WTC11 (cell line): ENCODE measurements at regions not wholly inside any gene's neighbourhood (a gene's known extent, or its start where the extent isn't known, plus 50 kb on each side); places are given as distances from the start of the nearest gene placed in this dataset.

Experiments used
- ATAC-seq: fragments of 200-7000 bp; cut with Tn5 transposase; 2 replicates; pipeline ENCODE4 v1.10.0; 2021; ENCODE audit warnings: mild to moderate bottlenecking, moderate library complexity
- CTCF ChIA-PET: fragments of 300-600 bp; sonication (Branson Sonifier 250); formaldehyde crosslinking; loops from one replicate; lab custom pipeline; 2021; ENCODE audit warnings: antibody characterized with exemption; lab: Charles Lee
- POLR2A ChIA-PET: fragments of 350-600 bp; sonication (Branson Sonifier 250); formaldehyde crosslinking; loops from one replicate; lab custom pipeline; 2021; ENCODE audit warnings: antibody characterized with exemption; lab: Charles Lee
- DNase-seq: peaks from one replicate; pipeline ENCODE4 v3.0.0; 2021; ENCODE audit warnings: low spot score
- H3K27ac Mint-ChIP-seq: 2 replicates; pipeline ENCODE4 v1.8.0; 2021; ENCODE audit warnings: mixed read lengths
- H3K27me3 Mint-ChIP-seq: 2 replicates; pipeline ENCODE4 v1.8.0; 2021; ENCODE audit warnings: low read depth, mild to moderate bottlenecking, moderate library complexity, mixed read lengths
- H3K36me3 Mint-ChIP-seq: 2 replicates; pipeline ENCODE4 v1.8.0; 2021; ENCODE audit warnings: mixed read lengths
- H3K4me1 Mint-ChIP-seq: 2 replicates; pipeline ENCODE4 v1.8.0; 2022; ENCODE audit warnings: mixed read lengths
- H3K4me3 Mint-ChIP-seq: 2 replicates; pipeline ENCODE4 v1.8.0; 2021; ENCODE audit warnings: mild to moderate bottlenecking, moderate library complexity, mixed read lengths
- H3K9me3 Mint-ChIP-seq: 2 replicates; pipeline ENCODE4 v1.8.0; 2021; ENCODE audit warnings: mixed read lengths
- AFF4 ChIP-seq: sonication (generic); formaldehyde crosslinking; IDR thresholded peaks from 2 replicates; pipeline ENCODE4 v1.8.1; 2023; ENCODE audit warnings: mild to moderate bottlenecking, missing genetic modification reagents, borderline replicate concordance
- AR ChIP-seq: fragments of 250-450 bp; sonication (Bioruptor Pico); IDR thresholded peaks from 2 replicates; pipeline ENCODE4 v1.9.0; 2021; ENCODE audit warnings: mild to moderate bottlenecking
- ATF3 ChIP-seq: sonication (generic); formaldehyde crosslinking; conservative IDR thresholded peaks from 2 replicates; pipeline ENCODE4 v1.8.1; 2022; ENCODE audit warnings: mild to moderate bottlenecking, missing genetic modification reagents
- CTCF ChIP-seq: fragments of 200-600 bp; IDR thresholded peaks from 2 replicates; pipeline ENCODE4 v1.8.0; 2022; ENCODE audit warnings: antibody characterized with exemption
- ELF4 ChIP-seq: sonication (generic); formaldehyde crosslinking; IDR thresholded peaks from 2 replicates; pipeline ENCODE4 v1.8.1; 2022; ENCODE audit warnings: low read depth, mild to moderate bottlenecking, moderate library complexity, missing genetic modification reagents
- ESRRA ChIP-seq: sonication (generic); formaldehyde crosslinking; IDR thresholded peaks from 2 replicates; pipeline ENCODE4 v1.8.1; 2022; ENCODE audit warnings: mild to moderate bottlenecking, missing genetic modification reagents, borderline replicate concordance
- FOXJ3 ChIP-seq: sonication (generic); formaldehyde crosslinking; IDR thresholded peaks from 2 replicates; pipeline ENCODE4 v1.9.0; 2021; ENCODE audit warnings: missing genetic modification reagents, mild to moderate bottlenecking, borderline replicate concordance
- FOXP1 ChIP-seq: sonication (generic); formaldehyde crosslinking; IDR thresholded peaks from 2 replicates; pipeline ENCODE4 v1.8.0; 2022; ENCODE audit warnings: missing genetic modification reagents, mild to moderate bottlenecking, moderate library complexity, borderline replicate concordance
- FOXP4 ChIP-seq: sonication (generic); formaldehyde crosslinking; IDR thresholded peaks from 2 replicates; pipeline ENCODE4 v1.8.0; 2022; ENCODE audit warnings: mild to moderate bottlenecking, missing genetic modification reagents
- IRF1 ChIP-seq: sonication (generic); formaldehyde crosslinking; IDR thresholded peaks from 2 replicates; pipeline ENCODE4 v1.8.0; 2023; ENCODE audit warnings: missing genetic modification reagents
- MYBL2 ChIP-seq: sonication (generic); formaldehyde crosslinking; IDR thresholded peaks from 2 replicates; pipeline ENCODE4 v1.8.1; 2023; ENCODE audit warnings: mild to moderate bottlenecking, moderate library complexity, missing genetic modification reagents
- NFE2L1 ChIP-seq: sonication (generic); formaldehyde crosslinking; IDR thresholded peaks from 2 replicates; pipeline ENCODE4 v1.8.1; 2023; ENCODE audit warnings: missing genetic modification reagents
- PRRX2 ChIP-seq: fragments of 250-450 bp; sonication (Bioruptor Pico); IDR thresholded peaks from 2 replicates; pipeline ENCODE4 v1.8.0; 2021; ENCODE audit warnings: mild to moderate bottlenecking
- RORB ChIP-seq: fragments of 250-450 bp; sonication (Bioruptor Pico); IDR thresholded peaks from 2 replicates; pipeline ENCODE4 v1.9.0; 2021; ENCODE audit warnings: mild to moderate bottlenecking
- SMAD3 ChIP-seq: sonication (generic); formaldehyde crosslinking; IDR thresholded peaks from 2 replicates; pipeline ENCODE4 v1.8.0; 2022; ENCODE audit warnings: missing genetic modification reagents, mild to moderate bottlenecking, borderline replicate concordance
- TCF7 ChIP-seq: sonication (generic); formaldehyde crosslinking; IDR thresholded peaks from 2 replicates; pipeline ENCODE4 v1.8.0; 2022; ENCODE audit warnings: mild to moderate bottlenecking, low read depth, missing genetic modification reagents, moderate library complexity
- ZBTB21 ChIP-seq: sonication (generic); formaldehyde crosslinking; IDR thresholded peaks from 2 replicates; pipeline ENCODE4 v1.8.1; 2023; ENCODE audit warnings: mild to moderate bottlenecking, missing genetic modification reagents, borderline replicate concordance
- ZNF138 ChIP-seq: sonication (generic); formaldehyde crosslinking; conservative IDR thresholded peaks from 2 replicates; pipeline ENCODE4 v1.8.1; 2022; ENCODE audit warnings: mild to moderate bottlenecking, moderate library complexity, missing genetic modification reagents
- ZNF219 ChIP-seq: sonication (generic); formaldehyde crosslinking; IDR thresholded peaks from 2 replicates; pipeline ENCODE4 v1.8.0; 2023; ENCODE audit warnings: missing genetic modification reagents, mild to moderate bottlenecking, borderline replicate concordance
- ZNF423 ChIP-seq: fragments of 250-450 bp; sonication (Bioruptor Pico); IDR thresholded peaks from 2 replicates; pipeline ENCODE4 v2.1.2; 2022; ENCODE audit warnings: mild to moderate bottlenecking, moderate library complexity

GRCh38 chr11:69934861-69935494, 115.8 kb upstream of the FGF3 start:
- no peaks in the 10 kb centered on the region for H3K36me3 Mint-ChIP-seq
- peak; percentile 66 for ATAC-seq
- H3K27ac Mint-ChIP-seq, result no peak overlapping the region; the same call in 1 of the 2 replicates

More at GRCh38 chr11:69934861-69935494, 115.8 kb upstream of the FGF3 start:
- no peak for TF ChIP-seq ZBTB21 (CRISPR knock-in tag)
- no peak for TF ChIP-seq FOXP4 (CRISPR knock-in tag)
- no peak for TF ChIP-seq RORB (CRISPR knock-in tag)
- no peak for TF ChIP-seq TCF7 (CRISPR knock-in tag)
- no peak for TF ChIP-seq FOXJ3 (CRISPR knock-in tag)
- no peak for TF ChIP-seq ATF3
- TF ChIP-seq ELF4 (CRISPR knock-in tag), result no peak
- TF ChIP-seq AR, result no peak
- TF ChIP-seq ESRRA, result no peak
- no peak for TF ChIP-seq PRRX2 (CRISPR knock-in tag)
- no peak for TF ChIP-seq FOXP1 (CRISPR knock-in tag)
- no peak for TF ChIP-seq MYBL2 (CRISPR knock-in tag)
- no peak for TF ChIP-seq AFF4 (CRISPR knock-in tag)
- no peak for TF ChIP-seq IRF1 (CRISPR knock-in tag)
- no peak for TF ChIP-seq ZNF219
- TF ChIP-seq NFE2L1 (CRISPR knock-in tag), result no peak
- no peak for TF ChIP-seq CTCF
- TF ChIP-seq ZNF138 (CRISPR knock-in tag), result no peak
- TF ChIP-seq ZNF423 (CRISPR knock-in tag), result no peak
- no peak for TF ChIP-seq SMAD3 (CRISPR knock-in tag)
- TF ChIP-seq, all 79 proteins: peak for 0
- CTCF ChIA-PET, result interaction anchor here (1.0 kb wide), 1 partner anchor 148 kb away, joined by 3 read pairs; no protein-coding TSS in a partner anchor
- Mint-ChIP-seq H3K4me1 (peaks cover 27% of the 10 kb centered on the region), H3K9me3 (peaks cover 5% of the 10 kb centered on the region), H3K4me3 (no peak overlapping the region), H3K27me3 (peaks cover 22% of the 10 kb centered on the region)
- DNase-seq, result peak; percentile 56
- POLR2A ChIA-PET, result no interaction called here
